HG03558 (cell line): ENCODE measurements at regions not wholly inside any gene's neighbourhood (a gene's known extent, or its start where the extent isn't known, plus 50 kb on each side); places are given as distances from the start of the nearest gene placed in this dataset.
"Not testable (repeated sequence)": the region's sequence is repeated elsewhere in the genome, so short reads cannot be mapped to it uniquely, and the experiment has no call there.

Experiments used
- ATAC-seq: cut with Tn5 transposase; IDR thresholded peaks from one replicate; pipeline ENCODE4 v1.9.1; 2021; ENCODE audit warnings: moderate number of reproducible peaks; ENCODE audit not compliant: unreplicated experiment; ENCODE audit errors: extremely low read depth

DNA sequence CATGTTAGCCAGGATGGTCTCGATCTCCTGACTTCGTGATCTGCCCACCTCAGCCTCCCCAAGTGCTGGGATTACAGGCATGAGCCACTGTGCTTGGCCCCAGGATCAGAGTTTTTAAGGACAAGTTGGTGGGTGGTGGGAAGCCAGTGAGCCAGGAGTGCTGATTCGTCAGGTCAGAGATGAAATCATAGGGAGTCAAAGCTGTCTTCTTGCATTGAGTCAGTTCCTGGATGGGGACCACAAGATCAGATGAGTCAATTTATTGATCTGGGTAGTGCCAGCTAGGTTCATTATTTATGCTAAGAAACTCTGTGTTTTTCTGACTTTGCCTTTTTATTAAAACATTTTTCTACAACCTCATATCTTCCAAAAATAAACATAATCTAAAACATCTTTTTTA is 423.8 kb downstream of the ARL4A start:
- no peak for ATAC-seq

DNA sequence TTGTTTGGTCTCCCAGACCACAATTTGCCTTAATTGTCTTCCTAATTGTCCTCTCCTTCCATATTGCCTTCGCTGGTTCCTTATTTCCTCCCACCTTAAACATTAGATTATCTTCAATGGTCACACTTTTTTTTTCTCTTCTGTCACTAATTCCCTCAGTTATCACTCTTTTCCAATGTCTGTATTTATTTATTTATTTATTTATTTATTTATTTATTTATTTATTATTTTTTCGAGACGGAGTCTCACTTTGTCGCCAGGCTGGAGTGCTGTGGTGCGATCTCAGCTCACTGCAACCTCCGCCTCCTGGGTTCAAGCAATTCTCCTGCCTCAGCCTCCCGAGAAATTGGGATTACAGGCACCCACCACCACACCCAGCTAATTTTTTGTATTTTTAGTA is 426.8 kb downstream of the ARL4A start:
- ATAC-seq = not testable (repeated sequence)

- ATAC-seq = no peak
Observed at GRCh38 chr7:13115157-13115772, 427.8 kb downstream of the ARL4A start.

GRCh38 chr7:13115855-13116254 is 428.4 kb downstream of the ARL4A start:
- no peak for ATAC-seq

GRCh38 chr7:13117103-13117502 is 429.7 kb downstream of the ARL4A start:
- ATAC-seq = no peak

DNA sequence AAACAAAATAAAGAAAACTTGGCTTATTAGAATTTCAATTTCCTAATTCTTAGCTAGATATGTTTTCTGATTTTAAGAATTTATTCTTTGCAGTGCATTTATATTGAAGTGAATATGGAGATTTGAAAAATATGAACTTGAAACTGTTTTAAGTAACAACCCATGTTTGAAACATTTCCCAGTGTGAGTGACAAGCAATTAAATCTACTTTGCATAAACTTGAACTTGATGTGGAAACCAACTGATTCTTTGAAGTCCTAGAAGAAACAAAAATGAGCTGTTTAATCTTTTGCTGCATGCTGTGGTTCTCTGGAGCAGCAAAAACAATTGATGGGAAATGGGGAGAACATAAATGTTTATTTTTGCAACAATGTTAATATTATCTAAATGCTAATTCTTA is 430.2 kb downstream of the ARL4A start:
- ATAC-seq = no peak

DNA sequence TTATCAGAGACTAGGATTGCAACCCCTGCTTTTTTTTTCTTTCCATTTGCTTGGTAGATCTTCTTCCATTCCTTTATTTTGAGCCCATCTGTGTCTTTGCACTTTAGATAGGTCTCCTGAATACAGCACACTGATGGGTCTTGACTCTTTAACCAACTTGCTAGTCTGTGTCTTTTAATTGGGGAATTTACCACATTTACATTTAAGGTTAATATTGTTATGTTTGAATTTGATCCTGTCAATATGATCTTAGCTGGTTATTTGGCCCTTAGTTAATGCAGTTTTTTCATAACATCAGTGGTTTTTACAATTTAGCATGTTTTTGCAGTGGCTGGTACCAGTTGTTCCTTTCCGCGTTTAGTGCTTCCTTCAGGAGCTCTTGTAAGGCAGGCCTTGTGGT is 437.2 kb downstream of the ARL4A start:
- ATAC-seq = not testable (repeated sequence)

GRCh38 chr7:13126347-13126746 is 438.9 kb downstream of the ARL4A start:
- no peak for ATAC-seq

- ATAC-seq = no peak
Observed at GRCh38 chr7:13130321-13130720, 442.9 kb downstream of the ARL4A start.

- not testable (repeated sequence) for ATAC-seq
Observed at GRCh38 chr7:13130906-13131305, 443.5 kb downstream of the ARL4A start.

DNA sequence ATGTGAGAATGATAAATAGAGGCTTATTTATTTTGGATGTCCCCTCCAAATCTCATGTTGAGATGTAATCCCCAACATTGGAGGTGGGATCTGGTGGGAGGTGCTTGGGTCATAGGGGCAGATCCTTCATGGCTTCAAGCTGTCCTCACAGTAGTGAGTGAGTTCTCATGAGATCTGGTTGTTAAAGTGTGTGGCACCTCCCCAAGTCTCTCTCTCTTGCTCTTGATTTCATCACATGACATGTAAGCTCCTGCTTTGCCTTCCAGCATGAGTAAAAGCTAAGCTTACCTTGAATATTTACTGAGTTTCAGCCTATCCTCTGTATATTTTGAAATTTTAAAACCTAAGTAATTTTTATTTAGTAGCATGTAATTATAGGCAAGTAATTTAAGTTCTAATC is 444.9 kb downstream of the ARL4A start:
- no peak for ATAC-seq

DNA sequence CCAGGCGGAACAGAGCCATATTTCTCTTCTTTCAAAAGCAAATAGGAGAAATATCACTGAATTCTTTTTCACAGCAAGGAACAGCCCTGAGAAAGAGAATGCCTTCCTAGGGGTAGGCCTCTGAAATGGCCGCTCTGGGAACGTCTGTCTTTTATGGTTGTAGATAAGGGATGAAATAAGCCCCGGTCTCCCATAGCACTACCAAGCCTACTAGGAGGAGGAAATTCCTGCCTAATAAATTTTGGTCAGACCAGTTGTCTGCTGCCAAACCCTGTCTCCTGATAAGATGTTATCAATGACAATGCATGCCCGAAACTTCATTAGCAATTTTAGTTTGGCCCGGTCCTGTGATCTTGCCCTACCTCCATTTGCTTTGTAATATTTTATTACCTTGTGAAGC is 448.9 kb downstream of the ARL4A start:
- not testable (repeated sequence) for ATAC-seq

- ATAC-seq = no peak
Observed at GRCh38 chr7:13139436-13139835, 452.0 kb downstream of the ARL4A start.

DNA sequence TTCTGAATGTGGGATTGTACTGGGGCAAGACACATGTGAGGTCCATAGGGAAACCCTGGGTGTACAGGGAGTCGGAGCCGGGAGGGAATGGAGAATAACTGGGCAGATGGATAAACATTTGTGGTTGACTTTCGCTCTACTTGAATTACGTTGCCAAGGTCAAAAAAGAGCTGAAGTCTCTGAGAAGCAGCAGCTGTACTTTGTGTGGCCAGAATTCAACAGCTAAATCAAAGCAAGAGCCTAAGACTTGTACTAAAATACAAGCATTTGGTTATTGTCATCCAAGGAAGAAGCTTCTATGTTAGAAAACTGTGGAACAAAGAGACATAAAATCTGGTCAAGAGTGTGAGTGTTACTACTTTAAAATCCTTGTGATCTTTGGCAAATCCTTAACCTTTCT is 457.2 kb downstream of the ARL4A start:
- ATAC-seq = no peak

DNA sequence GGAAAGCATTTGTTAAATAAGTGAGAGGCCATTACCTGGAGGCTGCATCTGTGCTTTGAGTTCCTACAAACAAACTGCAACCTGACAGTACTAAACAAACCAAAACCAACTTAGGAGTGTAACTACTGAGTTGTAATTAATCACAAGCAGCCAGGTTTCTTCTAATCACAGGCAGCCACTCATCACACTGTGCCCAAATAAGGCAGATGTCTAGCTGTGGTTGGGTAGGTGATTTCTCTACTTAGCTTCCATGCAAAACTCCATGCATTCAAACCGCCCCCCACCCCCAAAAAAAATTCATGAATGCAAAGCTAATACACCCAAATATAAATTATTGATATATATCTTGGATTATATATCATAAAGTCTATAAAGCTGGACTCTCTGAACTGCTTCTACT is 461.1 kb downstream of the ARL4A start:
- no peak for ATAC-seq

DNA sequence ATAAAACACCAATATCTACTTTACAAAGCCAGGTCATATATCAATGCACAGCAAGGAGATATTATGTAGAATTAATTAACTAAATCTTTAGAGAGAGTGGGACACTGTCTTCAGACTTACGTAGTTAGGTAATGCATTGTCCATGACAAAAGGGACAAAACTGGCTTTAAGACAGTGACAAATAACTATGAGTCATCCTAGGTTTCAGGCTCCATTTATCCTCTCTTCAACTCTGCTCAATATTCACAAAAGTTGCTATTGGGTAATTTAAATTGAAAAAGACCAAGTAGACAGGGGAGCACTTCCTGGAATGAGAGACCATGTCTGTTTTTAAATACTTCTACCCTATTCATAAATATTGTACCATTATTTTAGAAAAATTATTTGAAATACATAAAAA is 464.5 kb downstream of the ARL4A start:
- no peak for ATAC-seq

DNA sequence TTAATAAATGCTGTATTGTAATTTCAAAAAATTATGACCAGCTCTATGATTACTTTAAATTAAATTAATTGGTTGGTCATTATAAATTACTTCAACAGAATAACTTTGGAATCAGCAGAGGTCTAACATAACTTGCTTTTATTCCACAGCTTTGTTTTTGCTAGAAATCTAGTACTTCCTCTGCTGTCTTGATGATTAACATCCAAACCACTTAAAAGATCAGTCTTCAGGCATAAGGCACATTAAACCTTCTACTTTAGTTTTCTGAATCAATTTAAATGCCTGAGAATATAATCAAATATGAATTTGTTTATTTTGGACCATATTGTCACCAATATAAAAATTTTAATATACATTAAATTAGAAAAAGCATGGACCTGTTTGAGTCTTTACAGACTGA is 465.3 kb downstream of the ARL4A start:
- no peak for ATAC-seq

GRCh38 chr7:13153266-13153665 is 465.8 kb downstream of the ARL4A start:
- no peak for ATAC-seq

DNA sequence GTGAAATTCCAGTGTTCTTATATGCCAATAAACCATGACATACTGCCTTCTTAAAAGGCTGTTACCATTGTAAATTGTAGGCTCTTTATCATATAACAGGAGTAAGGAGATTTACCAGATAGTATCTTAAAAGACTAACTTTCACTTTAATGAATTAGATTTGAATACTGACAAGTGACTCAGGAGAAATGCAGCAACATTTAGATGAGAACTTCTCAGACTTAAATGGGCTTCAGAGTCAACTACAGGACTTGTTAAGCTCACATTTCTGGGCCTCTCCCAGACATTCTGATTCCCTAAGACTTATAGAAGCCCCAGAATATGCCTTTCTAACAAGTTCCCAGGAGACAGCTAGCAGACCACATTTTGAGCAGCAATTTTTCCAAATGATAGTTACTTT is 466.3 kb downstream of the ARL4A start:
- ATAC-seq = no peak

GRCh38 chr7:13155188-13155587 is 467.8 kb downstream of the ARL4A start:
- ATAC-seq = no peak

DNA sequence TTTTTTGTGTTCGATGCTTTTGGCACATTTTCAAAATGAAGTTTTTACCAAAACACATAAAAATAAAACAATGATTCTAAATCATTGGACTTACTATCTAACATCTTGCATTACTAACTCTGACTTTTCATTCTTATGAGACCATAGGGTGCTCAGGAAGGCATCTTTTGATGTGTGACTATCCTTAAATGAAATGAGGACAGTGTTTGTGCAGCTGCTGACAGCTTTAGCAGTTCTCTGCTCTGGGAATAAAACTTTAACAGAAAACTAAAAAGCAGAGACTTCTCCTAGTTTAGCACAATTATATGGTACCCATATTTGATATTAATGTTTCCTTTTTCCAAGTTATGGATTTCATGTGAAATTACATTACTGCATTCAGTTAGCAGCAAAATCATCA is 471.6 kb downstream of the ARL4A start:
- ATAC-seq = no peak

DNA sequence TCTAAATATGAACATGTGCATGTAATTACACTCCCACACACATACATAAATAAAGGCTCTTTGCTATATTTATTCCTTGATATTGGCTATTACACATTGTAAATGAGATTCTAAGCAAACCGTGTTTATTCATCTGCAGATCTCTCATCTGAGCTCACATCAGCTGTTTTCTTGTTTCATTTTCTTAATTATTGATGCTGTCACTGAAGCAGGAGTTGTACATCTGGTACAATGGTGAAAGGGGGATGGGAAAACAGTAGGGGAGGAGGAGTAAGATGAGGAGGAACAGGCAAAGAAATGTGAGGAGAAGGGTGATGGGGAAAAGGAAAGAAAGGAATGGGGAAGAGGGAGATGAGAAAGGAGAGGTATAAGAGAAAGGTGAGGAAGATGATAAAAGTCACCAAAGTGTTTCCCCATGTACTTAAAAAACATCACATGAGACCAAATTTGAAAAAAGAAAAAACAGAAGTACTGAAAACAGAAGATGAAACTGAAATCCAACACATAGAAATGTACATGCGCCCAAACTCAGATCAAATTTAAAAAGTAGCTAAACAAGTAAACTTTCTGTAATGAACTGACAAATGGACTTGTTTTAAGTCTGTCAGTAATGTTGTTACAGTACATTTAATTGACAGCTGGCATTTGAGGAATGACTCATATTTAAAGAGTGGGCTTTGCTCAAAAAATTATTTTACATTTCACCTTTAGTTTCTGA is 472.2 kb downstream of the ARL4A start:
- no peak for ATAC-seq
